Parathyroid adenoma (tissue), 2 donors: ENCODE measurements at regions not wholly inside any gene's neighbourhood (a gene's known extent, or its start where the extent isn't known, plus 50 kb on each side); places are given as distances from the start of the nearest gene placed in this dataset.

Experiments used
- H2AFZ ChIP-seq: fragments of 300-600 bp; sonication (generic); one replicate; pipeline ENCODE4 v1.7.0; 2017; ENCODE audit warnings: antibody characterized with exemption, mild to moderate bottlenecking
- H3K27ac ChIP-seq: fragments of 300-600 bp; sonication (generic); one replicate; pipeline ENCODE4 v1.7.0; 2017
- H3K27me3 ChIP-seq: fragments of 300-600 bp; sonication (generic); one replicate; pipeline ENCODE4 v1.7.0; 2017; ENCODE audit warnings: low read length; ENCODE audit not compliant: control insufficient read depth, insufficient read depth
- H3K36me3 ChIP-seq: fragments of 300-600 bp; sonication (generic); one replicate; pipeline ENCODE4 v1.7.0; 2017; ENCODE audit warnings: low read length; ENCODE audit not compliant: control insufficient read depth, insufficient read depth
- H3K4me1 ChIP-seq: fragments of 300-600 bp; sonication (generic); one replicate; pipeline ENCODE4 v1.7.0; 2017; ENCODE audit warnings: control low read depth
- H3K4me2 ChIP-seq: fragments of 300-600 bp; sonication (generic); one replicate; pipeline ENCODE4 v1.7.0; 2017; ENCODE audit warnings: low read length
- H3K4me3 ChIP-seq: fragments of 300-600 bp; sonication (generic); one replicate; pipeline ENCODE4 v1.7.0; 2017; ENCODE audit warnings: low read depth, low read length
- H3K79me2 ChIP-seq: fragments of 300-600 bp; sonication (generic); one replicate; pipeline ENCODE4 v1.7.0; 2017; ENCODE audit warnings: control low read depth
- H3K9ac ChIP-seq: fragments of 300-600 bp; sonication (generic); one replicate; pipeline ENCODE4 v1.7.0; 2017; ENCODE audit warnings: mild to moderate bottlenecking
- H3K9me3 ChIP-seq: fragments of 300-600 bp; sonication (generic); one replicate; pipeline ENCODE4 v1.7.0; 2017; ENCODE audit warnings: low read length; ENCODE audit not compliant: control insufficient read depth
- TF ChIP-seq, protein P1 (sequence below): fragments of 300-600 bp; sonication (generic); IDR thresholded peaks from one replicate; pipeline ENCODE4 v1.7.0; 2017; ENCODE audit warnings: antibody characterized with exemption, mild to moderate bottlenecking
- donor health status: primary hyperparathyroidism.

- Histone ChIP-seq H3K79me2 (no peaks in the 10 kb centered on the region), H3K36me3 (no peaks in the 10 kb centered on the region), H3K27ac (no peak overlapping the region), H3K4me3 (no peak overlapping the region), H3K9me3 (no peaks in the 10 kb centered on the region), H3K4me1 (no peaks in the 10 kb centered on the region), H3K4me2 (no peak overlapping the region), H2AFZ (no peak overlapping the region), H3K9ac (no peak overlapping the region), H3K27me3 (no peaks in the 10 kb centered on the region)
- TF ChIP-seq, protein P1, sequence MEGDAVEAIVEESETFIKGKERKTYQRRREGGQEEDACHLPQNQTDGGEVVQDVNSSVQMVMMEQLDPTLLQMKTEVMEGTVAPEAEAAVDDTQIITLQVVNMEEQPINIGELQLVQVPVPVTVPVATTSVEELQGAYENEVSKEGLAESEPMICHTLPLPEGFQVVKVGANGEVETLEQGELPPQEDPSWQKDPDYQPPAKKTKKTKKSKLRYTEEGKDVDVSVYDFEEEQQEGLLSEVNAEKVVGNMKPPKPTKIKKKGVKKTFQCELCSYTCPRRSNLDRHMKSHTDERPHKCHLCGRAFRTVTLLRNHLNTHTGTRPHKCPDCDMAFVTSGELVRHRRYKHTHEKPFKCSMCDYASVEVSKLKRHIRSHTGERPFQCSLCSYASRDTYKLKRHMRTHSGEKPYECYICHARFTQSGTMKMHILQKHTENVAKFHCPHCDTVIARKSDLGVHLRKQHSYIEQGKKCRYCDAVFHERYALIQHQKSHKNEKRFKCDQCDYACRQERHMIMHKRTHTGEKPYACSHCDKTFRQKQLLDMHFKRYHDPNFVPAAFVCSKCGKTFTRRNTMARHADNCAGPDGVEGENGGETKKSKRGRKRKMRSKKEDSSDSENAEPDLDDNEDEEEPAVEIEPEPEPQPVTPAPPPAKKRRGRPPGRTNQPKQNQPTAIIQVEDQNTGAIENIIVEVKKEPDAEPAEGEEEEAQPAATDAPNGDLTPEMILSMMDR: no peak
These were observed 173.9 kb upstream of the IVNS1ABP start for GRCh38 chr1:185490924-185491323.

GRCh38 chr1:185489406-185489805 lies 172.4 kb upstream of the IVNS1ABP start:
- Histone ChIP-seq H3K27ac (no peak overlapping the region), H2AFZ (no peak overlapping the region), H3K4me2 (no peak overlapping the region), H3K9me3 (no peaks in the 10 kb centered on the region), H3K4me1 (no peaks in the 10 kb centered on the region), H3K79me2 (no peaks in the 10 kb centered on the region), H3K9ac (no peak overlapping the region), H3K27me3 (no peaks in the 10 kb centered on the region), H3K4me3 (no peak overlapping the region), H3K36me3 (no peaks in the 10 kb centered on the region)
- TF ChIP-seq, protein P1: no peak

DNA sequence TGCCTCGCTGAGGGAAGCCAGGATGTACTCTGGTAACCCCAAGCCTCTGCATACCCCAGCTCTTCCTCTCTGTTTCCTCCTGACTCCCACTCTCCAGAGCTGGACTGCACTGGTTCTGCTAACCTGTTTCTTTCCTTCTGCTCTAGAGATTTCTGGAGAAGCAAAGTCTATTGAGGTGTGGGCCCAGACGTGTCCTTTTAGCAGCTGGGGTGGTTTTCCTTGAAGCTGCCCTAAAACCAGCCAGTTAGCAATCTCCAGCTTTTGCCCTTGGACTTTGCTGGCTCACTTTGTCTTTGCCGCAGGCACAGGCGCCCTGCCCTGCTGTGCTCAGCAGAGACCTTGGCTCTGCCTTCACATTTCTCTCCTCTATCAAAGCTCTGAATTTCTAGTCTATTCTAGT lies 171.8 kb upstream of the IVNS1ABP start:
- TF ChIP-seq, protein P1: no peak
- peak overlapping the region; percentile 56 for H2AFZ ChIP-seq
- H3K4me3 ChIP-seq: no peak overlapping the region
- H3K79me2 ChIP-seq: no peaks in the 10 kb centered on the region
- no peak overlapping the region for H3K27ac ChIP-seq
- H3K4me2 ChIP-seq: no peak overlapping the region
- no peaks in the 10 kb centered on the region for H3K27me3 ChIP-seq
- H3K9me3 ChIP-seq: no peaks in the 10 kb centered on the region
- no peaks in the 10 kb centered on the region for H3K36me3 ChIP-seq
- H3K4me1 ChIP-seq: no peaks in the 10 kb centered on the region
- no peak overlapping the region for H3K9ac ChIP-seq

- H3K9me3 ChIP-seq: no peaks in the 10 kb centered on the region
These were observed 170.9 kb upstream of the IVNS1ABP start for GRCh38 chr1:185487936-185488335.

GRCh38 chr1:185487026-185487425 lies 170.0 kb upstream of the IVNS1ABP start:
- no peaks in the 10 kb centered on the region for H3K27me3 ChIP-seq
- H3K27ac ChIP-seq: no peak overlapping the region
- no peaks in the 10 kb centered on the region for H3K79me2 ChIP-seq
- H3K4me3 ChIP-seq: no peak overlapping the region
- peak overlapping the region; percentile 28 for H2AFZ ChIP-seq
- H3K36me3 ChIP-seq: no peaks in the 10 kb centered on the region
- no peaks in the 10 kb centered on the region for H3K4me1 ChIP-seq
- TF ChIP-seq, protein P1: no peak
- no peak overlapping the region for H3K9ac ChIP-seq
- no peak overlapping the region for H3K4me2 ChIP-seq
- no peaks in the 10 kb centered on the region for H3K9me3 ChIP-seq

More at GRCh38 chr1:185487936-185488335, 170.9 kb upstream of the IVNS1ABP start:
- no peaks in the 10 kb centered on the region for H3K79me2 ChIP-seq
- H3K4me2 ChIP-seq: no peak overlapping the region
- no peak overlapping the region for H3K9ac ChIP-seq
- H2AFZ ChIP-seq: peak overlapping the region; percentile 38
- H3K27me3 ChIP-seq: no peaks in the 10 kb centered on the region
- H3K4me1 ChIP-seq: no peaks in the 10 kb centered on the region
- TF ChIP-seq, protein P1: no peak
- H3K4me3 ChIP-seq: no peak overlapping the region
- no peaks in the 10 kb centered on the region for H3K36me3 ChIP-seq
- H3K27ac ChIP-seq: no peak overlapping the region
